ENCODE measurements at regions not wholly inside any gene's neighbourhood (a gene's known extent, or its start where the extent isn't known, plus 50 kb on each side); places are given as distances from the start of the nearest gene placed in this dataset.

GRCh38 chr13:69319656-69320055, 788.0 kb upstream of the ATXN8OS start:
- intact Hi-C loops (cut with DNase I) = loop anchor here in 1 of 10 donors (10.0 kb wide), 1 partner anchor 1015 kb away; no protein-coding TSS in a partner anchor
- Histone ChIP-seq H3K4me3 (no peak overlapping the region), H3K9me3 (peaks cover 0 to 2% (median 0%) of the 10 kb centered on the region in 11 donors), H3K27ac (no peak overlapping the region), H3K27me3 (no peaks in the 10 kb centered on the region), H3K36me3 (no peaks in the 10 kb centered on the region), H3K4me1 (no peaks in the 10 kb centered on the region)
- no peak for ATAC-seq
- DNase-seq = no peak
- WGBS, 2 donors = 75 to 79% methylated on average over 3 of the region's 3 CpGs
- no peak for TF ChIP-seq CTCF (IDR thresholded peaks at IDR 0.05)

DNA sequence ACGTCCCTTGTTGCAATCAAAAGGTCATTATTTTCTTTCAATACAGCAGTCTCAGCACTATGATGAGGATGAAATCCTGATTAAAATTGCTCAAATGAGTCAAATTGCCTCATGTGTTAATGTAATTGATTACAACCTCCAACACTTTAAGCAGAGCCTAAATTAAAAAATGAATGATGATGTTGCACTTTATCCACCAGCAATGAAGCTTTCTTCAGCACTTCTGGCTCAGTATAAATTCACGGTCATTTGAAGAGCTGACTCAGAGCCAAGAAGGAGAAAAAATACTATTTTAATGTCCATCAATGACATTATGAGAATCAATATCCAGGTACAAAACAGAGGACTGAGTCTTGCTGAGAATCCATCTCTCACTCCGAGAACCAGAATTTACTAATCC, 792.6 kb upstream of the ATXN8OS start:
- TF ChIP-seq CTCF (IDR thresholded peaks at IDR 0.05) = no peak
- no peak for DNase-seq
- WGBS, 2 donors = 79 to 80% methylated on average over 3 of the region's 3 CpGs
- no peak overlapping the region for H3K4me3 ChIP-seq
- intact Hi-C loops (cut with DNase I) = no loop called here
- H3K9me3 ChIP-seq = peaks cover 0 to 2% (median 0%) of the 10 kb centered on the region in 11 donors
- ATAC-seq = no peak
- no peaks in the 10 kb centered on the region for H3K36me3 ChIP-seq
- H3K27me3 ChIP-seq = no peaks in the 10 kb centered on the region
- no peak overlapping the region for H3K27ac ChIP-seq
- H3K4me1 ChIP-seq = no peaks in the 10 kb centered on the region

GRCh38 chr13:69306766-69307165, 800.9 kb upstream of the ATXN8OS start:
- no peak for ATAC-seq
- intact Hi-C loops (cut with DNase I) = no loop called here
- WGBS, 2 donors = 58 to 88% methylated on average over 1 of the region's 1 CpG

DNA sequence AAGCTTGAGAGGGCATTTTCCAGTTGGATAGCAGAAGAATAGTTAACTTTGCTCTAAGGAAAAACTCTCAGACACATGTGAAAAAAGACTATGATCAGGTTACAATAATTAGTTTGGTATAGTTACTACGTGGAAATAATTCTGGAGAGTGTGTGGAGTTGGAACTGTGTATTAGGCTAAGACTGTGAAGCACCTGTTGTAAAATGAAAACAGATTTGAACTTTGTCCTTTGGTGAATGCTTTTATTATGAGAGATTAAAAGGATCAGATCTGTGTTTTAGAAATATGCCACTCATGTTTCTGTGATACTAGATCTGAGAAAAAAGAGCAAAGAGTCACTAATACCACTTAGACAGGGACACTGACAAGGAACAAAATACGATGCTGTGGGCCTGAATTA, 807.5 kb upstream of the ATXN8OS start:
- ATAC-seq (no peak), DNase-seq (no peak)
- intact Hi-C loops (cut with DNase I) = no loop called here
- Histone ChIP-seq H3K9me3 (no peaks in the 10 kb centered on the region), H3K4me3 (no peak overlapping the region), H3K4me1 (no peaks in the 10 kb centered on the region), H3K36me3 (no peaks in the 10 kb centered on the region), H3K27me3 (no peaks in the 10 kb centered on the region), H3K27ac (no peak overlapping the region)
- 43 to 71% methylated on average over 2 of the region's 2 CpGs for WGBS, 2 donors
- no peak for TF ChIP-seq CTCF (IDR thresholded peaks at IDR 0.05)

More at GRCh38 chr13:69306766-69307165, 800.9 kb upstream of the ATXN8OS start:
- Histone ChIP-seq H3K27ac (no peak overlapping the region), H3K4me1 (no peaks in the 10 kb centered on the region), H3K4me3 (no peak overlapping the region), H3K27me3 (no peaks in the 10 kb centered on the region), H3K36me3 (no peaks in the 10 kb centered on the region), H3K9me3 (no peaks in the 10 kb centered on the region)
- no peak for TF ChIP-seq CTCF (IDR thresholded peaks at IDR 0.05)
- no peak for DNase-seq

Measured in heart right ventricle (tissue), 16 donors.